Psoas muscle (tissue), 7 donors: ENCODE measurements at regions not wholly inside any gene's neighbourhood (a gene's known extent, or its start where the extent isn't known, plus 50 kb on each side); places are given as distances from the start of the nearest gene placed in this dataset.

Source experiments
- ATAC-seq, 4 donors: fragments of 200-7000 bp; cut with Tn5 transposase; one replicate each; pipeline ENCODE4 v1.9.1; 2020; ENCODE audit warnings: moderate library complexity in 3 of 4, mild to moderate bottlenecking in 2 of 4
- DNase-seq, 2 donors: peaks; one replicate each; pipeline ENCODE4 v3.0.0-alpha.2; 2020
- H3K27ac ChIP-seq: fragments of 200-600 bp; one replicate; pipeline ENCODE4 v1.8.0; 2022
- H3K27me3 ChIP-seq, 3 donors: fragments of 200-600 bp in 1 of 3; one replicate each; pipeline versions ENCODE4 v1.6.1 to v1.8.0; 2013 to 2022; ENCODE audit warnings: low read length in 2 of 3, mild to moderate bottlenecking in 2 of 3, moderate library complexity in 1 of 3; ENCODE audit not compliant: insufficient read depth in 3 of 3
- H3K36me3 ChIP-seq, 2 donors: fragments of 200-600 bp in 1 of 2; one replicate each; pipeline versions ENCODE4 v1.6.1 to v1.8.0; 2013 to 2022; ENCODE audit warnings: low read depth in 1 of 2, mild to moderate bottlenecking in 1 of 2, moderate library complexity in 1 of 2; ENCODE audit not compliant: insufficient read depth in 1 of 2
- H3K4me1 ChIP-seq: fragments of 200-600 bp; one replicate; pipeline ENCODE4 v1.8.0; 2022
- H3K4me3 ChIP-seq: fragments of 200-600 bp; one replicate; pipeline ENCODE4 v1.8.0; 2022; ENCODE audit warnings: mild to moderate bottlenecking
- H3K9me3 ChIP-seq: fragments of 200-600 bp; one replicate; pipeline ENCODE4 v1.8.0; 2022
- WGBS, 3 donors: extraction: QIAGEN DNeasy Blood & Tissue Kit; methylation state at CpG; one replicate each; pipeline versions ENCODE4 v1.1.6 to v1.1.7; 2013; 5-methylcytosine and 5-hydroxymethylcytosine counted together
- intact Hi-C, 2 donors: fragments of 100-400 bp; cut with DNase I; formaldehyde crosslinking; loops; one replicate each; pipeline versions ENCODE4 v1.11.0 to v1.14.2; 2022
- TF ChIP-seq, protein P1 (sequence below): fragments of 200-600 bp; IDR thresholded peaks from one replicate; pipeline ENCODE4 v1.8.0; 2022; ENCODE audit warnings: antibody characterized with exemption
- donor health status: healthy with polysubstance abuse.
- donor health status: DM: no; HTN: no; CAD: no; lungs with moderate emphysema.
- donor health status: Bipolar disorder and iron deficiency.
- donor health status: healthy.
- donor health status: DM: yes; HTN: yes; CAD: no.
- donor health status: DM: no; HTN: no; CAD: no.
- donor health status: DM: yes; HTN: yes; CAD: no.

DNA sequence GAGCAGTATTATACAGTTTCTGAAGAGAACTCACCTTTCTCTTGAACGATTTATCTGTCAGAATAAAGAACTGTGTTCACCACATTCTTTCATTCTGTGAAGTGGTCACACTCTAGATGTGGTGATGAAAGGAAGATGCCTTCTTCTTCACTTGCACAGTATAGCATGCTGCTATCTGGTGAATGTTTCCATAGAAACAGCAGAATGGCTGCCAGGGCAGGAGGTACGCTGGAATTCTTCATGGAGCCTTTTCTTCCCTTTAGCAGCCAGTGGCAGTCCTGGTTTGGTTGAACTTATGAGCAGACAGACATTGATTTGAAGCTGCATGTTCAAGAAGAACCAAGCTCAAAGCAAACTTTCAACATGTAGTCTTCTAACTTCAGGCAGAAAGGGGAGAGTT is 1157.9 kb upstream of the LRRTM1 start:
- H3K36me3 ChIP-seq, result no peaks in the 10 kb centered on the region
- H3K27ac ChIP-seq, result no peak overlapping the region
- H3K4me1 ChIP-seq, result no peaks in the 10 kb centered on the region
- no peak overlapping the region for H3K4me3 ChIP-seq
- WGBS, 3 donors, result 62 to 75% (median 70%) methylated on average over 2 of the region's 2 CpGs
- no peaks in the 10 kb centered on the region for H3K9me3 ChIP-seq
- DNase-seq, result no peak
- no peak for ATAC-seq
- TF ChIP-seq, protein P1, sequence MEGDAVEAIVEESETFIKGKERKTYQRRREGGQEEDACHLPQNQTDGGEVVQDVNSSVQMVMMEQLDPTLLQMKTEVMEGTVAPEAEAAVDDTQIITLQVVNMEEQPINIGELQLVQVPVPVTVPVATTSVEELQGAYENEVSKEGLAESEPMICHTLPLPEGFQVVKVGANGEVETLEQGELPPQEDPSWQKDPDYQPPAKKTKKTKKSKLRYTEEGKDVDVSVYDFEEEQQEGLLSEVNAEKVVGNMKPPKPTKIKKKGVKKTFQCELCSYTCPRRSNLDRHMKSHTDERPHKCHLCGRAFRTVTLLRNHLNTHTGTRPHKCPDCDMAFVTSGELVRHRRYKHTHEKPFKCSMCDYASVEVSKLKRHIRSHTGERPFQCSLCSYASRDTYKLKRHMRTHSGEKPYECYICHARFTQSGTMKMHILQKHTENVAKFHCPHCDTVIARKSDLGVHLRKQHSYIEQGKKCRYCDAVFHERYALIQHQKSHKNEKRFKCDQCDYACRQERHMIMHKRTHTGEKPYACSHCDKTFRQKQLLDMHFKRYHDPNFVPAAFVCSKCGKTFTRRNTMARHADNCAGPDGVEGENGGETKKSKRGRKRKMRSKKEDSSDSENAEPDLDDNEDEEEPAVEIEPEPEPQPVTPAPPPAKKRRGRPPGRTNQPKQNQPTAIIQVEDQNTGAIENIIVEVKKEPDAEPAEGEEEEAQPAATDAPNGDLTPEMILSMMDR, result no peak
- intact Hi-C loops, result no loop called here
- H3K27me3 ChIP-seq, result no peaks in the 10 kb centered on the region

DNA sequence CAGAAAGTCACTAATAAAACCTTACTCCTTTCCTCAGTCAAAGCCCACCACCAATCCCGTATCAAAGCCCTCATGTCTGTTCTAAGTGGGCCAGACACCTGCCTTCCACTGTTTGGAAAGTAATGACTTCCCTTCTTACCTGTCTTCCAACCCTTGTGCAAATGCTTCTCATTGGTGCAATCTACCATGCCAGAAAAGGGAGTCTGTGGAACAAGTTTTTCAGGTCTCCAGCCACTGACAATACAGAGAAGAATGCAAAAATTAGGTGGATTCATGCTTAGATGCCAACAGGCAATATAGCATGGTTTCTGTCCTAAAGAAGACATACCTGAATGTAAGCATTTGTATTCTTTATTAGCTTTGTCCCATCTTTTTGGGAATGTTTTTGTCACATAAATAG is 1140.6 kb upstream of the LRRTM1 start:
- H3K27ac ChIP-seq, result no peak overlapping the region
- ATAC-seq (no peak), DNase-seq (no peak)
- no peaks in the 10 kb centered on the region for H3K4me1 ChIP-seq
- H3K27me3 ChIP-seq, result no peaks in the 10 kb centered on the region
- intact Hi-C loops, result no loop called here
- H3K36me3 ChIP-seq, result no peaks in the 10 kb centered on the region
- no peak overlapping the region for H3K4me3 ChIP-seq
- TF ChIP-seq, protein P1, result no peak
- no peaks in the 10 kb centered on the region for H3K9me3 ChIP-seq
- 0 to 59% (median 57%) methylated on average over 1 of the region's 1 CpG for WGBS, 3 donors

DNA sequence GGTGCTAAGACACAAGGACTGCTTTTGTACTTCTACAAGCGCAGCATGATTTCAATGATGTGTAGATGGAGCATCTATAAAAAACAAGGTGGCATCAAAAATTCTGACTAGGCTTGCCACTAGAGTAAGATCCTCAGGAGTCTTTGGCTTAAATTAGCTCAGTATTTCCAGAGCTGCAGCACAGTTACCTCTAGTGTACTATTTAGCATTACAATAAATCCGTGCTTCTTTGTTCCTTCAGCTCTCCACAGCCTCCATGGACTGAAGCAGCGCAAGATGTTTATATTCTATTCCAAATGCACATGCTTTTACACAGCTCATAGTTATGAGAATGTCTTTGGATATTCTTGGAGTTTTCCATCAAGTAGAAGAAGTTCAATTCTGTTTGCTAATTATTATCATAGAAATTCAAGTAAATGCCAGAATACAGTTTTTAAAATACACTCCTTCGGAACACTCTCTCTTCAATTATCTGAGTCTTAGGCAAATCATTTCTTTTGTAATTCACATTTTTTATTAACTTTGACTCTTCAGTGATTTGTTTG is 1133.0 kb upstream of the LRRTM1 start:
- Histone ChIP-seq H3K4me1 (no peaks in the 10 kb centered on the region), H3K27me3 (no peaks in the 10 kb centered on the region), H3K4me3 (no peak overlapping the region), H3K27ac (no peak overlapping the region), H3K36me3 (no peaks in the 10 kb centered on the region), H3K9me3 (no peaks in the 10 kb centered on the region)
- DNase-seq (no peak), ATAC-seq (no peak)
- intact Hi-C loops, result no loop called here
- TF ChIP-seq, protein P1, result no peak
- 80 to 85% (median 82%) methylated on average over 4 of the region's 4 CpGs for WGBS, 3 donors

DNA sequence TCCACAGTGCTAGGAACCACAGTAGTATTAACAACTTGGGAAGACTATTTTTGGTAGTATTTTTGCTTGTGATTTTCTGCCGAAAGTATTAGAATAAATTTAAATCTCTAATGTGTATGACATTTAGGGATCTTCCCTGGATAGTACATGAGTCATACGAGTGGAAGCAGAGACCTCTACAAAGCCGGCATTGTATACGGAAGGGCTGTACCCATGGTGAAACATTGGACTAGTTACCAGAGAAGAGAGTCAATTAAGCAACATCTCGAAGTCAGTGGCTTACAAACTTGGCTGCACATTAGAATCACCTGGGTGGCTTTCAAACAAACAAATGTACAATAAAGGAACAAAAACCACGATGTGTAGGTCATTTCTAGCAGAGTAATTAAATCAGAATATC is 1131.7 kb upstream of the LRRTM1 start:
- Histone ChIP-seq H3K36me3 (no peaks in the 10 kb centered on the region), H3K4me1 (no peaks in the 10 kb centered on the region), H3K27me3 (no peaks in the 10 kb centered on the region), H3K4me3 (no peak overlapping the region), H3K27ac (no peak overlapping the region), H3K9me3 (no peaks in the 10 kb centered on the region)
- 62 to 73% (median 73%) methylated on average over 6 of the region's 6 CpGs for WGBS, 3 donors
- DNase-seq (no peak), ATAC-seq (no peak)
- TF ChIP-seq, protein P1, result no peak
- intact Hi-C loops, result no loop called here

DNA sequence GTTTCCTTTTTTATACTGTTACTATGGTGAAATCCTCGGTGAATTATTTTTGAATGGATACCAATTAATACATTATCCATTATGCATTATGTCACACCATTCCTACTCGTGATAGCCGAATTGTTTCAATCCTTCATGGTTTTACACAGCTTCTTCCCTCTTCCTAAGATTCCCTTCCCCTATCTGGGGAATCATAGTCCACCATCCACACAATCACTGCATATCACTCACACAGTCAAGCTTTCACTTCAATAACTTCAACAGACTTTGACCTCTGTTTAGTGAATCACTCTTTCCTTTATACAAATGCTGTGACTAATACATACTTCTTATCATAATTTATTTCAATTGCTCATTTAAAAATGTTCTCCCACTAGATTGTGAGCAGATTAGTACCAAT is 1108.1 kb upstream of the LRRTM1 start:
- DNase-seq (no peak), ATAC-seq (no peak)
- 60 to 84% (median 79%) methylated on average over 3 of the region's 3 CpGs for WGBS, 3 donors
- no peak overlapping the region for H3K27ac ChIP-seq
- TF ChIP-seq, protein P1, result no peak
- no peaks in the 10 kb centered on the region for H3K27me3 ChIP-seq
- H3K4me3 ChIP-seq, result no peak overlapping the region
- H3K36me3 ChIP-seq, result no peaks in the 10 kb centered on the region
- intact Hi-C loops, result no loop called here
- H3K9me3 ChIP-seq, result no peaks in the 10 kb centered on the region
- H3K4me1 ChIP-seq, result no peaks in the 10 kb centered on the region
